GM12878 (cell line): ENCODE measurements at regions not wholly inside any gene's neighbourhood (a gene's known extent, or its start where the extent isn't known, plus 50 kb on each side); places are given as distances from the start of the nearest gene placed in this dataset.

Experiments
- ATAC-seq: fragments of 200-7000 bp; cut with Tn5 transposase; 3 replicates; pipeline ENCODE4 v1.9.1; 2020; ENCODE audit warnings: mild to moderate bottlenecking, moderate library complexity
- BruUV-seq: library from RNA; stranded (reverse); fragments of 400-500 nt; replicated peaks from 2 replicates; lab custom pipeline; 2021; lab: Mats Ljungman, UMichigan
- CTCF ChIA-PET: fragments of 300-600 bp; sonication (Branson Sonifier 250); formaldehyde crosslinking; extraction: SDS; loops from one replicate; lab custom pipeline; 2021; ENCODE audit warnings: inconsistent platforms; lab: Yijun Ruan, JAX
- POLR2A ChIA-PET: fragments of 350-600 bp; formaldehyde crosslinking; extraction: SDS; loops from one replicate; lab custom pipeline; 2021; ENCODE audit warnings: inconsistent platforms; lab: Charles Lee
- RAD21 ChIA-PET: fragments of 300-600 bp; sonication (Branson Sonifier 250); formaldehyde crosslinking; loops from one replicate; lab custom pipeline; 2023; ENCODE audit warnings: antibody characterized with exemption; ENCODE audit not compliant: unreplicated experiment; lab: Charles Lee
- SMC1A ChIA-PET: fragments of 300-600 bp; sonication (Branson Sonifier 250); formaldehyde crosslinking; loops from one replicate; lab custom pipeline; 2023; ENCODE audit not compliant: unreplicated experiment, uncharacterized antibody; lab: Charles Lee
- DNase-seq: peaks from one replicate; pipeline ENCODE4 v3.0.0-alpha.2; 2011; ENCODE audit warnings: low read depth, low spot score
- FAIRE-seq: peaks from 3 replicates; lab custom pipeline; 2011; peaks lifted over from hg19 to GRCh38; lab: Jason Lieb, UNC
- H2AFZ ChIP-seq: 2 replicates; pipeline ENCODE4 v1.6.0; 2011; ENCODE audit warnings: low read depth, low read length, control low read depth; ENCODE audit not compliant: control insufficient read depth
- H3K27ac ChIP-seq: 2 replicates; pipeline ENCODE4 v1.5.1; 2011; ENCODE audit warnings: control low read depth; ENCODE audit not compliant: control insufficient read depth, insufficient read depth
- H3K27me3 ChIP-seq, 2 experiments: replicated peaks in 1 of 2; 2 replicates each; pipeline versions ENCODE4 v1.6.0 to v1.6.1; 2011; ENCODE audit warnings: low read length in 1 of 2; ENCODE audit not compliant: control insufficient read depth in 2 of 2, insufficient read depth in 2 of 2
- H3K36me3 ChIP-seq, 2 experiments: 2 replicates each; pipeline ENCODE4 v1.5.1; 2011; ENCODE audit warnings: low read length in 1 of 2; ENCODE audit not compliant: control insufficient read depth in 2 of 2, insufficient read depth in 2 of 2
- H3K4me1 ChIP-seq: 2 replicates; pipeline ENCODE4 v1.6.1; 2011; ENCODE audit warnings: mild to moderate bottlenecking, low read length, moderate library complexity, mixed read lengths; ENCODE audit not compliant: control insufficient read depth, insufficient read depth
- H3K4me2 ChIP-seq: 2 replicates; pipeline ENCODE4 v1.6.0; 2011; ENCODE audit warnings: control low read depth; ENCODE audit not compliant: control insufficient read depth, insufficient read depth
- H3K4me3 ChIP-seq: fragments of 200-600 bp; sonication (generic); 2 replicates; pipeline ENCODE4 v1.5.1; 2016
- H3K79me2 ChIP-seq: 2 replicates; pipeline ENCODE4 v1.6.0; 2011; ENCODE audit warnings: low read length; ENCODE audit not compliant: control insufficient read depth, insufficient read depth
- H3K9ac ChIP-seq: 2 replicates; pipeline ENCODE4 v1.8.0; 2011; ENCODE audit warnings: low read length, control low read depth, mixed read lengths; ENCODE audit not compliant: control insufficient read depth, insufficient read depth
- H3K9me3 ChIP-seq: replicated peaks from 3 replicates; pipeline ENCODE4 v1.5.1; 2011; ENCODE audit warnings: mild to moderate bottlenecking, low read length; ENCODE audit not compliant: control insufficient read depth, insufficient read depth
- H4K20me1 ChIP-seq: 2 replicates; pipeline ENCODE4 v1.6.0; 2011; ENCODE audit not compliant: control insufficient read depth, insufficient read depth
- ASH2L ChIP-seq: fragments of 300-600, 200-600 bp; sonication (generic); IDR thresholded peaks from 2 replicates; pipeline ENCODE4 v1.6.1; 2017; ENCODE audit warnings: low read depth, mild to moderate bottlenecking, borderline replicate concordance
- ATF7 ChIP-seq: fragments of 450-650 bp; IDR thresholded peaks from 2 replicates; pipeline ENCODE4 v1.6.1; 2016; ENCODE audit warnings: low read depth, mild to moderate bottlenecking
- BMI1 ChIP-seq: fragments of 450-650 bp; IDR thresholded peaks from 2 replicates; pipeline ENCODE4 v1.6.1; 2016; ENCODE audit warnings: mild to moderate bottlenecking, moderate library complexity, borderline replicate concordance
- CHD1 ChIP-seq: IDR thresholded peaks from 2 replicates; pipeline ENCODE4 v1.6.1; 2012; ENCODE audit warnings: low read depth, low read length, improper control_type of control experiment
- FOXM1 ChIP-seq: IDR thresholded peaks from 2 replicates; pipeline ENCODE4 v1.6.1; 2012; ENCODE audit warnings: low read depth, mild to moderate bottlenecking, inconsistent platforms, low read length, moderate library complexity
- HDAC6 ChIP-seq: fragments of 200-600 bp; sonication (generic); IDR thresholded peaks from one replicate; pipeline ENCODE4 v1.8.0; 2017; ENCODE audit warnings: antibody characterized with exemption; ENCODE audit not compliant: unreplicated experiment
- IRF5 ChIP-seq: fragments of 450-650 bp; IDR thresholded peaks from 2 replicates; pipeline ENCODE4 v1.6.1; 2017; ENCODE audit warnings: borderline replicate concordance
- NR2C2 ChIP-seq: IDR thresholded peaks from 2 replicates; pipeline ENCODE4 v1.6.1; 2011; ENCODE audit warnings: borderline replicate concordance, low read depth; ENCODE audit not compliant: control insufficient read depth, insufficient read length
- NRF1 ChIP-seq: conservative IDR thresholded peaks from 2 replicates; pipeline ENCODE4 v1.6.1; 2011; ENCODE audit warnings: mild to moderate bottlenecking, low read depth, low read length, improper control_type of control experiment
- RAD51 ChIP-seq: fragments of 450-650 bp; IDR thresholded peaks from 2 replicates; pipeline ENCODE4 v1.6.1; 2016; ENCODE audit warnings: moderate library complexity, mild to moderate bottlenecking, inconsistent platforms
- RUNX3 ChIP-seq: IDR thresholded peaks from 2 replicates; pipeline ENCODE4 v1.6.1; 2012; ENCODE audit warnings: low read length, inconsistent platforms
- SMAD5 ChIP-seq: IDR thresholded peaks from 2 replicates; pipeline ENCODE4 v1.6.1; 2016; ENCODE audit warnings: antibody characterized with exemption, low read depth
- SMARCA5 ChIP-seq: fragments of 450-650 bp; IDR thresholded peaks from 2 replicates; pipeline ENCODE4 v1.6.1; 2017; ENCODE audit warnings: mild to moderate bottlenecking
- SUZ12 ChIP-seq: fragments of 200-600 bp; sonication (generic); IDR thresholded peaks from one replicate; pipeline ENCODE4 v1.6.1; 2018; ENCODE audit warnings: antibody characterized with exemption, mild to moderate bottlenecking; ENCODE audit not compliant: unreplicated experiment
- TCF3 ChIP-seq: IDR thresholded peaks from 2 replicates; pipeline ENCODE4 v1.6.1; 2012; ENCODE audit warnings: low read depth, mild to moderate bottlenecking, low read length, borderline replicate concordance; ENCODE audit not compliant: insufficient read depth
- WRNIP1 ChIP-seq: IDR thresholded peaks from 2 replicates; pipeline ENCODE4 v1.6.1; 2011; ENCODE audit warnings: low read depth, low read length, improper control_type of control experiment, borderline replicate concordance
- ZBED1 ChIP-seq: IDR thresholded peaks from 2 replicates; pipeline ENCODE4 v1.6.1; 2016; ENCODE audit warnings: borderline replicate concordance
- WGBS: methylation state at CpG from one replicate; pipeline ENCODE4 v1.1.6; 2016; ENCODE audit warnings: low lambda C conversion rate; ENCODE audit not compliant: insufficient replicate concordance, insufficient coverage; ENCODE audit errors: missing lambda C conversion rate; 5-methylcytosine and 5-hydroxymethylcytosine counted together
- in situ Hi-C: fragments of 300-500 bp; cut with MboI; formaldehyde crosslinking; loops from 9 replicates; pipeline ENCODE4 v1.14.3; 2018; ENCODE audit warnings: mixed read lengths
- intact Hi-C: fragments of 100-400 bp; cut with micrococcal nuclease; formaldehyde crosslinking; loops from one replicate; pipeline ENCODE4 v1.14.2; 2022; ENCODE audit not compliant: unreplicated experiment
- TF ChIP-seq, protein P1 (sequence below): fragments of 450-650 bp; IDR thresholded peaks from 2 replicates; pipeline ENCODE4 v1.6.1; 2017; ENCODE audit warnings: mild to moderate bottlenecking, moderate library complexity

GRCh38 chr4:80126435-80126834 lies 53.4 kb upstream of the ANTXR2 start:
- H3K4me3 ChIP-seq: no peak overlapping the region
- H4K20me1 ChIP-seq: no peaks in the 10 kb centered on the region
- H3K27me3 ChIP-seq: no peaks in the 10 kb centered on the region
- no peaks in the 10 kb centered on the region for H3K36me3 ChIP-seq
- TF ChIP-seq RUNX3: no peak
- no peak for TF ChIP-seq TCF3
- no peak for TF ChIP-seq ZBED1
- TF ChIP-seq BMI1: no peak
- no peak for TF ChIP-seq RAD51
- TF ChIP-seq CHD1: no peak
- TF ChIP-seq IRF5: no peak
- TF ChIP-seq ATF7: no peak
- no peak for TF ChIP-seq ASH2L
- no peak for TF ChIP-seq FOXM1
- TF ChIP-seq WRNIP1: no peak
- no peak for TF ChIP-seq SMAD5
- no peak for TF ChIP-seq HDAC6
- TF ChIP-seq, protein P1, sequence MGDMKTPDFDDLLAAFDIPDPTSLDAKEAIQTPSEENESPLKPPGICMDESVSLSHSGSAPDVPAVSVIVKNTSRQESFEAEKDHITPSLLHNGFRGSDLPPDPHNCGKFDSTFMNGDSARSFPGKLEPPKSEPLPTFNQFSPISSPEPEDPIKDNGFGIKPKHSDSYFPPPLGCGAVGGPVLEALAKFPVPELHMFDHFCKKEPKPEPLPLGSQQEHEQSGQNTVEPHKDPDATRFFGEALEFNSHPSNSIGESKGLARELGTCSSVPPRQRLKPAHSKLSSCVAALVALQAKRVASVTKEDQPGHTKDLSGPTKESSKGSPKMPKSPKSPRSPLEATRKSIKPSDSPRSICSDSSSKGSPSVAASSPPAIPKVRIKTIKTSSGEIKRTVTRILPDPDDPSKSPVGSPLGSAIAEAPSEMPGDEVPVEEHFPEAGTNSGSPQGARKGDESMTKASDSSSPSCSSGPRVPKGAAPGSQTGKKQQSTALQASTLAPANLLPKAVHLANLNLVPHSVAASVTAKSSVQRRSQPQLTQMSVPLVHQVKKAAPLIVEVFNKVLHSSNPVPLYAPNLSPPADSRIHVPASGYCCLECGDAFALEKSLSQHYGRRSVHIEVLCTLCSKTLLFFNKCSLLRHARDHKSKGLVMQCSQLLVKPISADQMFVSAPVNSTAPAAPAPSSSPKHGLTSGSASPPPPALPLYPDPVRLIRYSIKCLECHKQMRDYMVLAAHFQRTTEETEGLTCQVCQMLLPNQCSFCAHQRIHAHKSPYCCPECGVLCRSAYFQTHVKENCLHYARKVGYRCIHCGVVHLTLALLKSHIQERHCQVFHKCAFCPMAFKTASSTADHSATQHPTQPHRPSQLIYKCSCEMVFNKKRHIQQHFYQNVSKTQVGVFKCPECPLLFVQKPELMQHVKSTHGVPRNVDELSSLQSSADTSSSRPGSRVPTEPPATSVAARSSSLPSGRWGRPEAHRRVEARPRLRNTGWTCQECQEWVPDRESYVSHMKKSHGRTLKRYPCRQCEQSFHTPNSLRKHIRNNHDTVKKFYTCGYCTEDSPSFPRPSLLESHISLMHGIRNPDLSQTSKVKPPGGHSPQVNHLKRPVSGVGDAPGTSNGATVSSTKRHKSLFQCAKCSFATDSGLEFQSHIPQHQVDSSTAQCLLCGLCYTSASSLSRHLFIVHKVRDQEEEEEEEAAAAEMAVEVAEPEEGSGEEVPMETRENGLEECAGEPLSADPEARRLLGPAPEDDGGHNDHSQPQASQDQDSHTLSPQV: no peak
- no peak for TF ChIP-seq NR2C2
- TF ChIP-seq SUZ12: no peak
- TF ChIP-seq SMARCA5: no peak
- TF ChIP-seq NRF1: no peak
- ATAC-seq (no peak), FAIRE-seq (no peak), DNase-seq (no peak)
- no peaks in the 10 kb centered on the region for H3K9me3 ChIP-seq
- CTCF ChIA-PET: interaction anchor here (0.5 to 4.2 kb wide), 32 partner anchors 10 to 225 kb away, joined by 3 to 63 read pairs (median 6); partner anchors contain the start of gene ANTXR2
- no peaks in the 10 kb centered on the region for H3K4me1 ChIP-seq
- no peak overlapping the region for H2AFZ ChIP-seq
- POLR2A ChIA-PET: interaction anchor here (0.6 to 2.4 kb wide), 4 partner anchors 12 to 69 kb away, joined by 3 to 7 read pairs (median 3); no protein-coding TSS in a partner anchor
- intact Hi-C loops: loop anchor here (5.0 kb wide), 1 partner anchor 76 kb away; no protein-coding TSS in a partner anchor
- in situ Hi-C loops: no loop called here
- no peaks in the 10 kb centered on the region for H3K79me2 ChIP-seq
- H3K9ac ChIP-seq: no peak overlapping the region
- H3K4me2 ChIP-seq: no peak overlapping the region
- no TSS peak for BruUV-seq
- SMC1A ChIA-PET: interaction anchor here (0.6 to 4.7 kb wide), 23 partner anchors 14 to 892 kb away, joined by 3 to 43 read pairs (median 6); partner anchors contain the start of gene ANTXR2
- WGBS: 77% methylated on average over 2 of the region's 2 CpGs
- RAD21 ChIA-PET: interaction anchor here (0.9 to 1.9 kb wide), 14 partner anchors 12 to 90 kb away, joined by 3 to 17 read pairs (median 4); partner anchors contain the start of gene ANTXR2
- no peak overlapping the region for H3K27ac ChIP-seq
